Thoracic aorta (tissue), 2 donors: ENCODE measurements at regions not wholly inside any gene's neighbourhood (a gene's known extent, or its start where the extent isn't known, plus 50 kb on each side); places are given as distances from the start of the nearest gene placed in this dataset.

ENCODE experiments used
- ATAC-seq: fragments of 150-250 bp; one replicate; pipeline ENCODE4 v1.8.0; 2017; ENCODE audit warnings: low read depth; ENCODE audit not compliant: insufficient number of reproducible peaks, low FRiP score
- DNase-seq: peaks from one replicate; pipeline ENCODE4 v3.0.0-alpha.2; 2020; ENCODE audit warnings: low spot score
- H3K27ac ChIP-seq, 2 donors: fragments of 200-600 bp; sonication (generic); 1 replicate in 1 of 2; 2 replicates in 1 of 2; pipeline ENCODE4 v1.5.1; 2016; ENCODE audit warnings: mild to moderate bottlenecking in 2 of 2, moderate library complexity in 2 of 2
- H3K27me3 ChIP-seq: fragments of 200-600 bp; sonication (generic); replicated peaks from 2 replicates; pipeline ENCODE4 v1.6.0; 2016; ENCODE audit warnings: mild to moderate bottlenecking; ENCODE audit not compliant: insufficient read depth
- H3K36me3 ChIP-seq: fragments of 200-600 bp; sonication (generic); one replicate; pipeline ENCODE4 v1.5.1; 2016
- H3K4me1 ChIP-seq, 2 donors: fragments of 200-600 bp; sonication (generic); 1 replicate in 1 of 2; 2 replicates in 1 of 2; pipeline versions ENCODE4 v1.5.1 to v1.6.0; 2016; ENCODE audit warnings: low read depth in 2 of 2, mild to moderate bottlenecking in 1 of 2; ENCODE audit not compliant: control insufficient read depth in 1 of 2
- H3K4me3 ChIP-seq: fragments of 200-600 bp; sonication (generic); 2 replicates; pipeline ENCODE4 v1.5.1; 2016; ENCODE audit warnings: mild to moderate bottlenecking
- H3K9me3 ChIP-seq: fragments of 200-600 bp; sonication (generic); 2 replicates; pipeline ENCODE4 v1.5.1; 2016
- CTCF ChIP-seq: fragments of 200-600 bp; sonication (generic); IDR thresholded peaks from one replicate; pipeline ENCODE4 v1.5.1; 2019; ENCODE audit warnings: antibody characterized with exemption

GRCh38 chr3:89841041-89841440, 733.6 kb downstream of the EPHA3 start:
- Histone ChIP-seq H3K36me3 (no peaks in the 10 kb centered on the region), H3K9me3 (no peaks in the 10 kb centered on the region), H3K27me3 (no peaks in the 10 kb centered on the region), H3K4me1 (no peaks in the 10 kb centered on the region), H3K27ac (no peak overlapping the region), H3K4me3 (no peak overlapping the region)
- no peak for TF ChIP-seq CTCF
- ATAC-seq (no peak), DNase-seq (no peak)

GRCh38 chr3:89845053-89845452, 737.6 kb downstream of the EPHA3 start:
- no peak for TF ChIP-seq CTCF

GRCh38 chr3:89847955-89848354, 740.5 kb downstream of the EPHA3 start:
- H3K4me3 ChIP-seq = no peak overlapping the region
- no peak overlapping the region for H3K27ac ChIP-seq
- no peak for TF ChIP-seq CTCF
- no peaks in the 10 kb centered on the region for H3K27me3 ChIP-seq
- DNase-seq = no peak
- H3K36me3 ChIP-seq = no peaks in the 10 kb centered on the region
- no peaks in the 10 kb centered on the region for H3K9me3 ChIP-seq
- no peak for ATAC-seq
- no peaks in the 10 kb centered on the region for H3K4me1 ChIP-seq

More at GRCh38 chr3:89845053-89845452, 737.6 kb downstream of the EPHA3 start:
- Histone ChIP-seq H3K36me3 (no peaks in the 10 kb centered on the region), H3K4me3 (no peak overlapping the region), H3K27me3 (no peaks in the 10 kb centered on the region), H3K9me3 (no peaks in the 10 kb centered on the region), H3K4me1 (no peaks in the 10 kb centered on the region), H3K27ac (no peak overlapping the region)
- no peak for ATAC-seq
- DNase-seq = no peak

- DNase-seq (no peak), ATAC-seq (no peak)
- no peaks in the 10 kb centered on the region for H3K36me3 ChIP-seq
- TF ChIP-seq CTCF = no peak
- H3K4me3 ChIP-seq = no peak overlapping the region
- no peaks in the 10 kb centered on the region for H3K9me3 ChIP-seq
- no peaks in the 10 kb centered on the region for H3K4me1 ChIP-seq
- H3K27ac ChIP-seq = no peak overlapping the region
- H3K27me3 ChIP-seq = no peaks in the 10 kb centered on the region
These were observed 744.7 kb downstream of the EPHA3 start for GRCh38 chr3:89851974-89852621.

- no peak for TF ChIP-seq CTCF
- H3K4me1 ChIP-seq = no peaks in the 10 kb centered on the region
- H3K9me3 ChIP-seq = no peaks in the 10 kb centered on the region
- no peaks in the 10 kb centered on the region for H3K36me3 ChIP-seq
- no peak overlapping the region for H3K4me3 ChIP-seq
- H3K27ac ChIP-seq = no peak overlapping the region
- ATAC-seq (no peak), DNase-seq (no peak)
- no peaks in the 10 kb centered on the region for H3K27me3 ChIP-seq
These were observed 752.3 kb downstream of the EPHA3 start for GRCh38 chr3:89859757-89860156.
